ENCODE measurements at regions not wholly inside any gene's neighbourhood (a gene's known extent, or its start where the extent isn't known, plus 50 kb on each side); places are given as distances from the start of the nearest gene placed in this dataset.

DNA sequence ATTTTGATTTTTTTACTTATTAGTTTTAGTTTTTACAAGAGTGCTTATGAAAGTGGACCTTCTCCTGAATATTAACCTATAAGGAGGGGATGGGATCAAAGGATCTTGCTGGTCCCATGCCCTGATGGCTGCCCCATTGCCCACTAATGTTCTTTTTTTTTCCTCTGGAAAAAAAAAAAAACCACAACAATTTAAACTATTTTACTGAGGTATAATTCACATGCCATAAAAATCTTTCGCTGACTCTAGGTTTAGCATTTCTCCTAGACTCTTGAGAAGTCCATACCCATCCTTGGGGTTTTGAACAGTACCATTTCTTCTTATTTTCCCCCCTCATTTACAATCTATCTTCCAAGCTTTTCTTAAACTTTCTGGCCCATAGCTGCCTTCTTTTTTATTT, 481.8 kb downstream of the TFEC start:
- H3K4me1 ChIP-seq (ENCODE audit: control insufficient read depth in 1 of 2, insufficient read depth in 2 of 2, low read length in 2 of 2): no peaks in the 10 kb centered on the region
- H2AK5ac ChIP-seq (ENCODE audit: low read length): no peak overlapping the region
- H2BK120ac ChIP-seq (ENCODE audit: insufficient read depth, low read length, poor library complexity): no peak overlapping the region
- no peaks in the 10 kb centered on the region for H3K36me3 ChIP-seq (ENCODE audit: control insufficient read depth in 1 of 2, insufficient read depth in 2 of 2, low read length in 2 of 2)
- no peak overlapping the region for H3K9ac ChIP-seq (ENCODE audit: low read length)
- H4K8ac ChIP-seq (ENCODE audit: low read depth, low read length): no peak overlapping the region
- no peaks in the 10 kb centered on the region for H3K9me3 ChIP-seq (ENCODE audit: insufficient read depth, low read depth, low read length)
- H3K23ac ChIP-seq (ENCODE audit: low read length): no peak overlapping the region
- H3K18ac ChIP-seq (ENCODE audit: low read length): no peak overlapping the region
- H4K91ac ChIP-seq (ENCODE audit: low read depth, low read length): no peak overlapping the region
- no peak overlapping the region for H3K27ac ChIP-seq (ENCODE audit: low read depth, low read length)
- H2AFZ ChIP-seq (ENCODE audit: insufficient read depth, low read length, poor library complexity): no peak overlapping the region
- no peak overlapping the region for H3K4me2 ChIP-seq (ENCODE audit: low read length)
- no peak overlapping the region for H2BK5ac ChIP-seq (ENCODE audit: low read depth, low read length, poor library complexity)
- no peak overlapping the region for H3K4me3 ChIP-seq (ENCODE audit: low read depth, low read length)
- no peak overlapping the region for H3K14ac ChIP-seq (ENCODE audit: low read length)
- DNase-seq: no peak
- H3K79me1 ChIP-seq (ENCODE audit: low read length): no peaks in the 10 kb centered on the region
- H3K79me2 ChIP-seq (ENCODE audit: control insufficient read depth, insufficient read depth, low read length, poor library complexity): no peaks in the 10 kb centered on the region
- no peak overlapping the region for H2BK12ac ChIP-seq (ENCODE audit: low read length)
- no CpG with 5 or more reads among the region's 1 CpG for WGBS (ENCODE audit: extremely low coverage, insufficient coverage, insufficient read length)
- no peak overlapping the region for H4K12ac ChIP-seq (ENCODE audit: low read depth, low read length)
- no peaks in the 10 kb centered on the region for H3K27me3 ChIP-seq (ENCODE audit: insufficient read depth, low read length)
- H3K4ac ChIP-seq (ENCODE audit: low read depth, low read length): no peak overlapping the region

DNA sequence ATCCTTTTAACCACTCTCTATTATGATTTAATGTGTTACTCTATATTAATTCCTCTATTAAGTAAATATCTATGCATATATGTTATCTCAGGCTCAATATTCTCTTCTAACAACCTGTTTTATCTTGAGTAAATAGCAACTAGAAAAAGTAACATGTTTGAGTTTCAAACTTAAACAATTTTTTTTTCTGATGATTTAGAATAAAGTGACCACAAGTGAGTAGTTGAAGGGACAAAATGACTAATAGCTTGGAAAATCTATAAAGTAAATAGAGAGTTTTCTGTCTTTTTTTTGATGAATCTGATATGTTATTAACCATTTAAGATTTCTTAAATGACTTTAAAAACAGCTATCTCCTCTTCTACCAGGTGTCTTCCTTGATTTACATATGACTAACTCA, 483.8 kb downstream of the TFEC start:
- no peak overlapping the region for H3K4me2 ChIP-seq (ENCODE audit: low read length)
- no peak overlapping the region for H3K14ac ChIP-seq (ENCODE audit: low read length)
- no peak overlapping the region for H2AFZ ChIP-seq (ENCODE audit: insufficient read depth, low read length, poor library complexity)
- no peak overlapping the region for H3K27ac ChIP-seq (ENCODE audit: low read depth, low read length)
- no peaks in the 10 kb centered on the region for H3K36me3 ChIP-seq (ENCODE audit: control insufficient read depth in 1 of 2, insufficient read depth in 2 of 2, low read length in 2 of 2)
- H3K4me3 ChIP-seq (ENCODE audit: low read depth, low read length): no peak overlapping the region
- H3K79me1 ChIP-seq (ENCODE audit: low read length): no peaks in the 10 kb centered on the region
- H3K4ac ChIP-seq (ENCODE audit: low read depth, low read length): no peak overlapping the region
- no peaks in the 10 kb centered on the region for H3K27me3 ChIP-seq (ENCODE audit: insufficient read depth, low read length)
- H3K4me1 ChIP-seq (ENCODE audit: control insufficient read depth in 1 of 2, insufficient read depth in 2 of 2, low read length in 2 of 2): no peaks in the 10 kb centered on the region
- H4K91ac ChIP-seq (ENCODE audit: low read depth, low read length): no peak overlapping the region
- no peak for DNase-seq
- no peaks in the 10 kb centered on the region for H3K79me2 ChIP-seq (ENCODE audit: control insufficient read depth, insufficient read depth, low read length, poor library complexity)
- H3K9ac ChIP-seq (ENCODE audit: low read length): no peak overlapping the region
- H4K8ac ChIP-seq (ENCODE audit: low read depth, low read length): no peak overlapping the region
- no peak overlapping the region for H3K18ac ChIP-seq (ENCODE audit: low read length)
- H2BK120ac ChIP-seq (ENCODE audit: insufficient read depth, low read length, poor library complexity): no peak overlapping the region
- H3K23ac ChIP-seq (ENCODE audit: low read length): no peak overlapping the region
- no peak overlapping the region for H2BK12ac ChIP-seq (ENCODE audit: low read length)
- H4K12ac ChIP-seq (ENCODE audit: low read depth, low read length): no peak overlapping the region
- no peak overlapping the region for H2AK5ac ChIP-seq (ENCODE audit: low read length)
- no peak overlapping the region for H2BK5ac ChIP-seq (ENCODE audit: low read depth, low read length, poor library complexity)
- H3K9me3 ChIP-seq (ENCODE audit: insufficient read depth, low read depth, low read length): no peaks in the 10 kb centered on the region

DNA sequence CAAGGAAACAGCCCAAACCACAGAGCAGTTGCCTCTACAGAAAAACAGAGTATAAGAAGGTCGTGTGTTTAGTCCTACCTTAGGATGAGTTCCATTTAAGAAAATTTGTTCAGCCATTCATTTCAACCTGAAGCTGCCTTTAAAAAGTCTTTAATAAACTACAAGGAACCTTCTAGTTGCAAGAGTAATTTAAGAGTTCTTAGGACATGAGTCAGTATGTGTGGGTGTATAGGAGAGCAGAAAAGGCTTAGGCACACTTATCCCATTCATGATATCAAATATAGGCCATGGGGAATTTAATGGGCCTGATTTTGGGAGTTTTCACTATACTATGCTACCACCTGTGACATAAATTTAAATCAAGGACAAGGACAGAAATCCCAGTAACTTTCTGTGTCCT, 496.8 kb downstream of the TFEC start:
- Histone ChIP-seq H3K9me3 (ENCODE audit: insufficient read depth, low read depth, low read length) (no peaks in the 10 kb centered on the region), H3K4ac (ENCODE audit: low read depth, low read length) (no peak overlapping the region), H3K79me1 (ENCODE audit: low read length) (no peaks in the 10 kb centered on the region), H4K12ac (ENCODE audit: low read depth, low read length) (no peak overlapping the region), H2AK5ac (ENCODE audit: low read length) (no peak overlapping the region), H3K4me2 (ENCODE audit: low read length) (no peak overlapping the region), H2BK120ac (ENCODE audit: insufficient read depth, low read length, poor library complexity) (no peak overlapping the region), H3K23ac (ENCODE audit: low read length) (no peak overlapping the region), H4K8ac (ENCODE audit: low read depth, low read length) (no peak overlapping the region), H2AFZ (ENCODE audit: insufficient read depth, low read length, poor library complexity) (no peak overlapping the region), H3K79me2 (ENCODE audit: control insufficient read depth, insufficient read depth, low read length, poor library complexity) (no peaks in the 10 kb centered on the region), H3K14ac (ENCODE audit: low read length) (no peak overlapping the region), H4K91ac (ENCODE audit: low read depth, low read length) (no peak overlapping the region), H3K9ac (ENCODE audit: low read length) (no peak overlapping the region), H2BK12ac (ENCODE audit: low read length) (no peak overlapping the region), H3K36me3 (ENCODE audit: control insufficient read depth in 1 of 2, insufficient read depth in 2 of 2, low read length in 2 of 2) (no peaks in the 10 kb centered on the region), H3K18ac (ENCODE audit: low read length) (no peak overlapping the region), H3K27ac (ENCODE audit: low read depth, low read length) (no peak overlapping the region), H2BK5ac (ENCODE audit: low read depth, low read length, poor library complexity) (no peak overlapping the region), H3K27me3 (ENCODE audit: insufficient read depth, low read length) (no peaks in the 10 kb centered on the region), H3K4me3 (ENCODE audit: low read depth, low read length) (no peak overlapping the region), H3K4me1 (ENCODE audit: control insufficient read depth in 1 of 2, insufficient read depth in 2 of 2, low read length in 2 of 2) (no peaks in the 10 kb centered on the region)
- no CpG with 5 or more reads among the region's 1 CpG for WGBS (ENCODE audit: extremely low coverage, insufficient coverage, insufficient read length)
- no peak for DNase-seq

DNA sequence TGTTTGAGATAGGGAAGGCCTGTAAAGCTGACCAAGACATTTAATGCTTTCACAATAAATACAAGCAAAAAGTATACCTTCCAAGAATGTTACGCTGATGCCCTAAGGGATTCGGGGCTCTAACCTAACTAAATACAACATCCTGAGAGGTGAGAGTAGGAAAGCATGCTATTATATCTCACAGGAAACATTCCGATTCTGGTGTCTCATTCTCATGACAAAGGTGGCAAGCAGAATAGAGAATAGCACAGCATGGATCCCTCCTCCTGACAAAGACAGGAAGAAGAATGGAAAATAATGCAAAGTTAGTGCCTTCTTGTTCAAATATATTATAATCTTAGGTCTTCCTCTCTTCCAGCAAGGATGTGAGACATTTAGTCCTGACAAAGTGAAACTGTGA, 504.3 kb downstream of the TFEC start:
- Histone ChIP-seq H3K4me3 (ENCODE audit: low read depth, low read length) (no peak overlapping the region), H3K36me3 (ENCODE audit: control insufficient read depth in 1 of 2, insufficient read depth in 2 of 2, low read length in 2 of 2) (peaks cover 0 to 3% of the 10 kb centered on the region in 2 experiments), H3K9me3 (ENCODE audit: insufficient read depth, low read depth, low read length) (peaks cover 5% of the 10 kb centered on the region), H3K4ac (ENCODE audit: low read depth, low read length) (no peak overlapping the region), H3K79me1 (ENCODE audit: low read length) (no peaks in the 10 kb centered on the region), H2BK5ac (ENCODE audit: low read depth, low read length, poor library complexity) (no peak overlapping the region), H2BK120ac (ENCODE audit: insufficient read depth, low read length, poor library complexity) (no peak overlapping the region), H3K9ac (ENCODE audit: low read length) (no peak overlapping the region), H3K27ac (ENCODE audit: low read depth, low read length) (no peak overlapping the region), H3K4me1 (ENCODE audit: control insufficient read depth in 1 of 2, insufficient read depth in 2 of 2, low read length in 2 of 2) (no peaks in the 10 kb centered on the region), H2AK5ac (ENCODE audit: low read length) (no peak overlapping the region), H4K91ac (ENCODE audit: low read depth, low read length) (no peak overlapping the region), H2AFZ (ENCODE audit: insufficient read depth, low read length, poor library complexity) (no peak overlapping the region), H3K18ac (ENCODE audit: low read length) (no peak overlapping the region), H3K23ac (ENCODE audit: low read length) (no peak overlapping the region), H3K79me2 (ENCODE audit: control insufficient read depth, insufficient read depth, low read length, poor library complexity) (no peaks in the 10 kb centered on the region), H3K27me3 (ENCODE audit: insufficient read depth, low read length) (no peaks in the 10 kb centered on the region), H3K14ac (ENCODE audit: low read length) (no peak overlapping the region), H2BK12ac (ENCODE audit: low read length) (no peak overlapping the region), H4K12ac (ENCODE audit: low read depth, low read length) (no peak overlapping the region), H4K8ac (ENCODE audit: low read depth, low read length) (no peak overlapping the region), H3K4me2 (ENCODE audit: low read length) (no peak overlapping the region)
- DNase-seq: no peak
- WGBS (ENCODE audit: extremely low coverage, insufficient coverage, insufficient read length): no CpG with 5 or more reads among the region's 3 CpGs

DNA sequence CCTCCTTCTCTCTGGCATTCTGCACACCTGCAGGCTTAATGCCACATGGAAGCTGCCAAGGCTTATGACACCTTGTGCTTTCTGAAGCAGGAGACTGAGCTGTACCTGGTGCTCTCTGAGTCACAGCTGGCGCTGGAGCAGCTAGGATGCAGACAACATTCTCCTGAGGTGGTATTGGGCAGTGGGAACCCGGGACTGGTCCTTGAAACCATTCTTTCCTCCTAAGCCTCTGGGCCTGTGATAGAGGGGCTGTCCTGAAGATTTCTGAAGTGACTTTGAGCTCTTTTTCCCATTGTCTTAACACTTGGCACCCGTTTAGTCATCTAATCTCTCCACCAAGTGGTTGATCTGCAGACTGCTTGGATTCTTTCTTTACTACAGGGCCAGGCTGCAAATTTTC, 508.4 kb downstream of the TFEC start:
- Histone ChIP-seq H2AK5ac (ENCODE audit: low read length) (no peak overlapping the region), H4K12ac (ENCODE audit: low read depth, low read length) (no peak overlapping the region), H3K27ac (ENCODE audit: low read depth, low read length) (no peak overlapping the region), H2BK120ac (ENCODE audit: insufficient read depth, low read length, poor library complexity) (no peak overlapping the region), H2BK5ac (ENCODE audit: low read depth, low read length, poor library complexity) (no peak overlapping the region), H3K4me2 (ENCODE audit: low read length) (no peak overlapping the region), H3K18ac (ENCODE audit: low read length) (no peak overlapping the region), H3K4ac (ENCODE audit: low read depth, low read length) (no peak overlapping the region), H3K79me1 (ENCODE audit: low read length) (no peaks in the 10 kb centered on the region), H4K91ac (ENCODE audit: low read depth, low read length) (no peak overlapping the region), H3K4me1 (ENCODE audit: control insufficient read depth in 1 of 2, insufficient read depth in 2 of 2, low read length in 2 of 2) (no peaks in the 10 kb centered on the region), H3K14ac (ENCODE audit: low read length) (no peak overlapping the region), H2AFZ (ENCODE audit: insufficient read depth, low read length, poor library complexity) (no peak overlapping the region), H3K27me3 (ENCODE audit: insufficient read depth, low read length) (no peaks in the 10 kb centered on the region), H3K79me2 (ENCODE audit: control insufficient read depth, insufficient read depth, low read length, poor library complexity) (no peaks in the 10 kb centered on the region), H2BK12ac (ENCODE audit: low read length) (no peak overlapping the region), H3K9me3 (ENCODE audit: insufficient read depth, low read depth, low read length) (peaks cover 5% of the 10 kb centered on the region), H3K4me3 (ENCODE audit: low read depth, low read length) (no peak overlapping the region), H3K36me3 (ENCODE audit: control insufficient read depth in 1 of 2, insufficient read depth in 2 of 2, low read length in 2 of 2) (peaks cover 0 to 3% of the 10 kb centered on the region in 2 experiments), H3K23ac (ENCODE audit: low read length) (no peak overlapping the region), H4K8ac (ENCODE audit: low read depth, low read length) (no peak overlapping the region), H3K9ac (ENCODE audit: low read length) (no peak overlapping the region)
- no peak for DNase-seq
- no CpG with 5 or more reads among the region's 3 CpGs for WGBS (ENCODE audit: extremely low coverage, insufficient coverage, insufficient read length)

Data from trophoblast cell (in vitro differentiated cells and primary cell).